ENCODE measurements at regions not wholly inside any gene's neighbourhood (a gene's known extent, or its start where the extent isn't known, plus 50 kb on each side); places are given as distances from the start of the nearest gene placed in this dataset.

DNA sequence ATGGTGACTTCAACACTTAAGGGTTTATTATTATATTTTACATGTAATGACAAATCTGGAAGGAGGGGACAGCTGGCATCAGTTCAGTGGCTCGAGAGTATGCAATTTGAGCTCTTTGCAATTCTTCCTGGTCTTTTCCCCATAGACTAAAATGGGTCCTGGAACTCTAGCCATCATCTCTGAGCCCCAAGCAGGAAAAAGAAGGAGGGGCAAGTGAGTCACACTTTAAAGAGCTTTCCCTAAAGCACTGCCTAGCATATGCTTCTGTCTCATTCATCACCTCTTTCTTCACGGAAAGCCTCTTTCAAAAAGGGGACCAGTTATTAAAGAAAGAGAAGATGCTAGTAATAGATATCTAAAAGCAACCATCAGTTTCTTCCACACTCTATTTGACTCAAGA is 466.3 kb downstream of the ZIC1 start:
- no peak for TF ChIP-seq CTCF (IDR thresholded peaks at IDR 0.05; ENCODE audit: insufficient read depth, low read depth, low read length, missing control alignments)
- DNase-seq (ENCODE audit: low read depth), result no peak
- H3K4me3 ChIP-seq (ENCODE audit: low read depth, low read length), result no peak overlapping the region

- DNase-seq (ENCODE audit: low read depth), result no peak
- TF ChIP-seq CTCF (IDR thresholded peaks at IDR 0.05; ENCODE audit: insufficient read depth, low read depth, low read length, missing control alignments), result no peak
- H3K4me3 ChIP-seq (ENCODE audit: low read depth, low read length), result no peak overlapping the region
Observed at GRCh38 chr3:147881933-147882332, 472.8 kb downstream of the ZIC1 start.

- no peak for DNase-seq (ENCODE audit: low read depth)
- no peak overlapping the region for H3K4me3 ChIP-seq (ENCODE audit: low read depth, low read length)
- TF ChIP-seq CTCF (IDR thresholded peaks at IDR 0.05; ENCODE audit: insufficient read depth, low read depth, low read length, missing control alignments), result no peak
Observed at GRCh38 chr3:147886879-147887278, 477.7 kb downstream of the ZIC1 start.

DNA sequence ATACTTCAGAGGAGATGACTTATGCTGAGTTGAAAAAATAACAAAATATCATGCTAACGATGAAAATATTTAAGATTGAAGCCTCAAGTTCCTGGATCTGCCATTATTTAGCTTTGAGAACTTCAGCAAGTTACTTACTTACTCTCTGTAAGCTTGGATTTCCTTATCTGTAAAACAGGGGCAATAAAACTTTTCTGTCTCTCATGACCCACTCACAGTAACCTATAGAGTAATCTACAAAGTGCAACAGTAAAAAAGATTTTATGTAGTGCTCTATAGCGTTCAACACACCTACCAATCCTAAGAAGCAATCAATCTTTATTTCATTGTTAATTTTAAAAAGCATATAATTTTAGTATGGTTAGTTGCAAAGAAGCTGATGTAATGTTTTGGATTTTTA is 478.6 kb downstream of the ZIC1 start:
- H3K4me3 ChIP-seq (ENCODE audit: low read depth, low read length), result no peak overlapping the region
- DNase-seq (ENCODE audit: low read depth), result no peak
- TF ChIP-seq CTCF (IDR thresholded peaks at IDR 0.05; ENCODE audit: insufficient read depth, low read depth, low read length, missing control alignments), result no peak

DNA sequence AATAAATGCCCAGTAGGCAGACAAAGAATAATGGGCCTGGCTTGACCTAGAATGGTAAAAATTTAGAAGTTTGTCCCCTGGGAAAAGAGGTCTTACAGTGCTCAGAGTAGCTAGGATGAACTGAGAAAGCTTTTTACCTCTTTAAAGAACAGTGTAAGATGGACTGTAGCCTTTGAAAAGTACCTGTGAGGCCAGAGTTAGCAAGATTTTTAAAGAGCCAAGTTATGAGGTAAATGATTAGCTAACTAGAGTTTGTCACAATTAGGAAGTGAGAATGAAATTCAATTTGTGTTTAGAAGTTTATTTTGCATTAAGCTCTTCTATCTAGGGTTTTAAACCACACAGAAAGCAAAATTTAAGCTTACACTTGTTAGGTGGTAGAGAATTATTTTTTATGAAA is 480.9 kb downstream of the ZIC1 start:
- no peak for TF ChIP-seq CTCF (IDR thresholded peaks at IDR 0.05; ENCODE audit: insufficient read depth, low read depth, low read length, missing control alignments)
- DNase-seq (ENCODE audit: low read depth), result no peak
- H3K4me3 ChIP-seq (ENCODE audit: low read depth, low read length), result no peak overlapping the region

DNA sequence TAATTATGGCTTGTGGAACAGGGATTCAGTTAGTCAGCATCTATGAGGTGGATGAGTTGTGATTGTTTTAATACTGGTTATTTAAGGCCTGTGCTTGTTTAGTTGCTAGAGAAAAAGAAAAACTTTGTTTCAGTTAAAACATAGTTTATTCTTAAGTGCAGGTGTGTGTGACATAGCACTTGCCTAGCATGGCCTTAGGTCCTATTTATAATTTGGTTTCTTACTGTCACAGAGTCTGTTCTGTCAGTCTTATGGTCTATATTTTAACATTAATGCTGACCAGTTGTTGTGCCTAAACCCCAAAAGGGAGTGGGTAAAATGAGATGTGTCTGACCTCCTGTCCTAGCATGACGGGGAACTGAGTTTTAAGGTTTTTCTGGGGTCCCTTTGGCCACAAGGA is 486.3 kb downstream of the ZIC1 start:
- no peak for DNase-seq (ENCODE audit: low read depth)
- TF ChIP-seq CTCF (IDR thresholded peaks at IDR 0.05; ENCODE audit: insufficient read depth, low read depth, low read length, missing control alignments), result no peak
- H3K4me3 ChIP-seq (ENCODE audit: low read depth, low read length), result no peak overlapping the region

DNA sequence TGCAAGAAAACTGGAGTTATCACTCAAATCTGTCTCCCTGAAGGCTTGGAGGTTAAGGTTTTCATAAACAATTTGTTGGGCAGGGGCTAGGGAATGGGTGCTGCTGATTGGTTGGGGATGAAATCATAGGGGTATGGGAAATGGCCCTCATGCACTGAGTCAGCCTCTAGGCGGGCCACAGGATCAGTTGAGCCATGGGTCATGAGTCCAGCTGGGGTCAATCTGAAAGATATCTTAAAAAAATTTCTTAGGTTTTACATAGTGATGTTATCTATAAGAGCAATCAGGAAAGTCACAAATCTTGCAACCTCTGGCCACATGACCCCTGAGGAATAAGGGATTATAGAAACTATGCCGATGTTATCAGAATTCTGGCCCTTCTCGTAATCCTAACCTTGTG is 491.7 kb downstream of the ZIC1 start:
- no peak overlapping the region for H3K4me3 ChIP-seq (ENCODE audit: low read depth, low read length)
- no peak for DNase-seq (ENCODE audit: low read depth)
- no peak for TF ChIP-seq CTCF (IDR thresholded peaks at IDR 0.05; ENCODE audit: insufficient read depth, low read depth, low read length, missing control alignments)

Measured in GM12865 (cell line).